B cell (primary cell): ENCODE measurements at regions not wholly inside any gene's neighbourhood (a gene's known extent, or its start where the extent isn't known, plus 50 kb on each side); places are given as distances from the start of the nearest gene placed in this dataset.

Experiments
- ATAC-seq: fragments of 200-7000 bp; cut with Tn5 transposase; one replicate; pipeline ENCODE4 v1.10.0; 2021; ENCODE audit warnings: low read depth, mild to moderate bottlenecking, moderate number of reproducible peaks, moderate library complexity
- CTCF ChIA-PET: fragments of 350-600 bp; sonication (Branson Sonifier 250); formaldehyde crosslinking; loops from one replicate; lab custom pipeline; 2021; ENCODE audit warnings: antibody characterized with exemption, inconsistent platforms; lab: Charles Lee
- POLR2A ChIA-PET: fragments of 350-600 bp; sonication (Branson Sonifier 250); formaldehyde crosslinking; loops from one replicate; lab custom pipeline; 2021; ENCODE audit warnings: antibody characterized with exemption; lab: Charles Lee
- DNase-seq: peaks from one replicate; pipeline ENCODE4 v3.0.0; 2013
- H2AFZ ChIP-seq: 2 replicates; pipeline ENCODE4 v1.6.1; 2012; ENCODE audit warnings: mild to moderate bottlenecking, low read depth, low read length; ENCODE audit not compliant: insufficient read depth, poor library complexity, severe bottlenecking
- H3K27ac ChIP-seq, 2 donors: 1 replicate in 1 of 2; 2 replicates in 1 of 2; pipeline ENCODE4 v1.5.1; 2012 to 2013; ENCODE audit warnings: low read length in 2 of 2, mild to moderate bottlenecking in 2 of 2, moderate library complexity in 1 of 2
- H3K27me3 ChIP-seq, 4 experiments: fragments of 200-600 bp in 1 of 4; sonication (generic) in 1 of 4; replicated peaks in 1 of 4; 1 replicate in 2 of 4; 2 replicates in 2 of 4; pipeline versions ENCODE4 v1.6.1 to v1.7.0; 2013 to 2016; ENCODE audit warnings: low read length in 3 of 4, mild to moderate bottlenecking in 2 of 4, mixed read lengths in 1 of 4, moderate library complexity in 1 of 4; ENCODE audit not compliant: insufficient read depth in 4 of 4, control insufficient read depth in 3 of 4; ENCODE audit errors: control extremely low read depth in 1 of 4
- H3K36me3 ChIP-seq, 2 experiments: replicated peaks in 1 of 2; 1 replicate in 1 of 2; 2 replicates in 1 of 2; pipeline versions ENCODE4 v1.6.1 to v1.7.1; 2013; ENCODE audit warnings: low read length in 1 of 2; ENCODE audit not compliant: insufficient read depth in 2 of 2, control insufficient read depth in 1 of 2; ENCODE audit errors: control extremely low read depth in 1 of 2, extremely low read depth in 1 of 2
- H3K4me1 ChIP-seq, 2 donors: fragments of 200-600 bp in 1 of 2; sonication (generic) in 1 of 2; 1 replicate in 1 of 2; 2 replicates in 1 of 2; pipeline versions ENCODE4 v1.5.1 to v1.6.1; 2013 to 2017; ENCODE audit warnings: low read length in 2 of 2; ENCODE audit not compliant: control insufficient read depth in 2 of 2, insufficient read depth in 2 of 2
- H3K4me2 ChIP-seq: replicated peaks from 2 replicates; pipeline ENCODE3; 2012; ENCODE audit warnings: mild to moderate bottlenecking, low read depth, low read length; ENCODE audit not compliant: poor library complexity, severe bottlenecking
- H3K4me3 ChIP-seq, 5 experiments: fragments of 200-600 bp in 1 of 5; sonication (generic) in 1 of 5; 1 replicate in 3 of 5; 2 replicates in 2 of 5; pipeline versions ENCODE4 v1.5.1 to v1.7.0; 2011 to 2016; ENCODE audit warnings: low read length in 4 of 5, mild to moderate bottlenecking in 4 of 5, low read depth in 2 of 5, control low read depth in 1 of 5, moderate library complexity in 1 of 5; ENCODE audit not compliant: insufficient read depth in 1 of 5; ENCODE audit errors: control extremely low read depth in 1 of 5, extremely low read depth in 1 of 5
- H3K79me2 ChIP-seq: fragments of 200-600 bp; sonication (generic); one replicate; pipeline ENCODE4 v1.6.0; 2016; ENCODE audit warnings: low read length; ENCODE audit not compliant: control insufficient read depth, insufficient read depth
- H3K9ac ChIP-seq: fragments of 200-600 bp; sonication (generic); 2 replicates; pipeline ENCODE4 v1.6.1; 2017; ENCODE audit warnings: mild to moderate bottlenecking, low read length, moderate library complexity
- H3K9me3 ChIP-seq, 3 donors: one replicate each; pipeline versions ENCODE4 v1.6.1 to v1.7.1; 2013; ENCODE audit warnings: low read length in 2 of 3; ENCODE audit not compliant: control insufficient read depth in 2 of 3, insufficient read depth in 1 of 3; ENCODE audit errors: control extremely low read depth in 1 of 3
- H4K20me1 ChIP-seq: 2 replicates; pipeline ENCODE4 v1.6.0; 2012; ENCODE audit warnings: mild to moderate bottlenecking, low read length; ENCODE audit not compliant: insufficient read depth, control insufficient read depth, poor library complexity, severe bottlenecking
- H3K27ac Mint-ChIP-seq: one replicate; pipeline ENCODE4 v1.8.0; 2021; ENCODE audit warnings: mixed read lengths
- H3K27me3 Mint-ChIP-seq: one replicate; pipeline ENCODE4 v1.8.0; 2021; ENCODE audit warnings: mixed read lengths
- H3K4me1 Mint-ChIP-seq: one replicate; pipeline ENCODE4 v1.8.0; 2021; ENCODE audit warnings: mixed read lengths
- H3K4me3 Mint-ChIP-seq: one replicate; pipeline ENCODE4 v1.8.0; 2021; ENCODE audit warnings: mixed read lengths
- H3K9me3 Mint-ChIP-seq: one replicate; pipeline ENCODE4 v1.8.0; 2022; ENCODE audit warnings: mixed read lengths; ENCODE audit not compliant: insufficient read depth
- CTCF ChIP-seq: fragments of 200-600 bp; IDR thresholded peaks from one replicate; pipeline ENCODE4 v1.8.0; 2022; ENCODE audit warnings: antibody characterized with exemption, mild to moderate bottlenecking
- EZH2 ChIP-seq: IDR thresholded peaks from 2 replicates; pipeline ENCODE4 v1.6.1; 2012; ENCODE audit warnings: borderline replicate concordance, low read depth, mild to moderate bottlenecking, moderate library complexity, low read length; ENCODE audit not compliant: insufficient read depth, poor library complexity, severe bottlenecking
- WGBS: methylation state at CpG from one replicate; pipeline ENCODE4 v1.1.5; 2013; ENCODE audit warnings: missing lambda C conversion rate; ENCODE audit not compliant: insufficient coverage; 5-methylcytosine and 5-hydroxymethylcytosine counted together
- intact Hi-C: fragments of 100-400 bp; cut with micrococcal nuclease; formaldehyde crosslinking; loops from one replicate; pipeline ENCODE4 v1.10.0; 2022

- H4K20me1 ChIP-seq = no peaks in the 10 kb centered on the region
- H3K27ac ChIP-seq = no peak overlapping the region
- H3K27me3 Mint-ChIP-seq = no peaks in the 10 kb centered on the region
Observed at GRCh38 chr18:40099641-40100040, 1855.4 kb upstream of the PIK3C3 start.

GRCh38 chr18:40096675-40097074 lies 1858.4 kb upstream of the PIK3C3 start:
- no peaks in the 10 kb centered on the region for H3K4me1 ChIP-seq
- POLR2A ChIA-PET = no interaction called here
- CTCF ChIA-PET = no interaction called here
- no peak overlapping the region for H2AFZ ChIP-seq
- H3K27ac ChIP-seq = no peak overlapping the region
- Mint-ChIP-seq H3K4me3 (no peak overlapping the region), H3K27ac (no peak overlapping the region), H3K27me3 (no peaks in the 10 kb centered on the region), H3K9me3 (peaks cover 4% of the 10 kb centered on the region), H3K4me1 (no peaks in the 10 kb centered on the region)
- H3K9ac ChIP-seq = no peak overlapping the region
- intact Hi-C loops = no loop called here
- ATAC-seq (no peak), DNase-seq (no peak)
- no CpG with 5 or more reads among the region's 3 CpGs for WGBS
- no peaks in the 10 kb centered on the region for H4K20me1 ChIP-seq
- H3K79me2 ChIP-seq = no peaks in the 10 kb centered on the region
- no peak overlapping the region for H3K4me2 ChIP-seq
- H3K36me3 ChIP-seq = no peaks in the 10 kb centered on the region
- TF ChIP-seq CTCF (no peak), EZH2 (no peak)
- no peaks in the 10 kb centered on the region for H3K9me3 ChIP-seq
- no peaks in the 10 kb centered on the region for H3K27me3 ChIP-seq
- H3K4me3 ChIP-seq = no peak overlapping the region

More at GRCh38 chr18:40099641-40100040, 1855.4 kb upstream of the PIK3C3 start:
- POLR2A ChIA-PET = no interaction called here
- no peak overlapping the region for H3K9ac ChIP-seq
- no peak overlapping the region for H2AFZ ChIP-seq
- no peak overlapping the region for H3K4me2 ChIP-seq
- H3K79me2 ChIP-seq = no peaks in the 10 kb centered on the region
- Mint-ChIP-seq H3K4me1 (no peaks in the 10 kb centered on the region), H3K9me3 (no peaks in the 10 kb centered on the region), H3K27ac (no peak overlapping the region), H3K4me3 (no peak overlapping the region)
- ATAC-seq (no peak), DNase-seq (no peak)
- intact Hi-C loops = no loop called here
- no peak for TF ChIP-seq CTCF
- H3K4me3 ChIP-seq = no peak overlapping the region
- no peaks in the 10 kb centered on the region for H3K9me3 ChIP-seq
- H3K27me3 ChIP-seq = no peaks in the 10 kb centered on the region
- H3K36me3 ChIP-seq = no peaks in the 10 kb centered on the region
- no peaks in the 10 kb centered on the region for H3K4me1 ChIP-seq
- no CpG with 5 or more reads among the region's 2 CpGs for WGBS
- CTCF ChIA-PET = no interaction called here
